ENCODE measurements at regions not wholly inside any gene's neighbourhood (a gene's known extent, or its start where the extent isn't known, plus 50 kb on each side); places are given as distances from the start of the nearest gene placed in this dataset.

- DNase-seq (ENCODE audit: low read depth) = no peak
Observed at GRCh38 chr18:37962316-37962966, 396.8 kb upstream of the CELF4 start.

- no peak for DNase-seq (ENCODE audit: low read depth)
Observed at GRCh38 chr18:37958499-37958898, 392.9 kb upstream of the CELF4 start.

GRCh38 chr18:37956902-37957301 is 391.3 kb upstream of the CELF4 start:
- DNase-seq (ENCODE audit: low read depth) = no peak

GRCh38 chr18:37956020-37956419 is 390.4 kb upstream of the CELF4 start:
- DNase-seq (ENCODE audit: low read depth) = no peak

DNA sequence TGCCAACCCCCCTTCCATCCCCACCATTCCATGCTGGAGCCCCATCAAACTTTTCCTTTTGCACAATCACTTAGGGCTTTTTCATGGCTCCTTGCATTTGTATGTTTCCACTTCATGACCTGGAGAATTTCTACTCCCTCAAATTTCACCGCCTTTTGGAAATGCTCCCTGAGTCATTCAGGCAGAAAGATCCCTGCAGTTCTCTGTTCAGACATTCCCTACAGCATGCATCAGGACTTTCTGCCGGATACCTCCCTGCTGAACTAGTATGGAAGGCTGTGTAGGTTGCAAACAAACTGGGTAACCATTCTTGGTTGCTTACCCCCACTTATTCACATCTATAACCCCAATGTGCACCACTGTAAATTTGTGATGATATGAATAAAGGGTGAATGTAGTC is 389.6 kb upstream of the CELF4 start:
- DNase-seq (ENCODE audit: low read depth) = no peak

GRCh38 chr18:37953876-37954275 is 388.3 kb upstream of the CELF4 start:
- no peak for DNase-seq (ENCODE audit: low read depth)

GRCh38 chr18:37948471-37948870 is 382.9 kb upstream of the CELF4 start:
- no peak for DNase-seq (ENCODE audit: low read depth)

DNA sequence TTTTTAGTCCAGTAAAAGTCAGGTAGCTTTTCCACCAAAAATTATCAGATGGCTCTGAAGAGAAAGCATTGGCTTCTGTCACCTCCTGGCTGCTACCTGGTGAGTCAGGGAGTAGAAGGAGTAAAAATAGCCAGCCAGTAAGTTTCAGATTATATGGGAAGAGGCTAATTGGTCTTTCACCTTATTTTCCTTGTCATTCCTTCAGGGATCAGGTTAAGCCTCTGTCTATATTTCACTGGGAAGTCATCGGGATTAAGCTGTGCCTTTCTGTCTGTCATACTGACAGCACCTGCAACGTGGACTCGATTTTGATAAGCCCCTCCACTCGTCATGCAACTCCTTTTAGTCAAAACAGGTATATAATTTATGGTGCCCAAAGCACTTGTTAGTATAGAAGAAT is 380.7 kb upstream of the CELF4 start:
- DNase-seq (ENCODE audit: low read depth) = no peak

GRCh38 chr18:37944700-37945270 is 379.2 kb upstream of the CELF4 start:
- DNase-seq (ENCODE audit: low read depth) = no peak

- no peak for DNase-seq (ENCODE audit: low read depth)
Observed at GRCh38 chr18:37937287-37937686, 371.7 kb upstream of the CELF4 start.

DNA sequence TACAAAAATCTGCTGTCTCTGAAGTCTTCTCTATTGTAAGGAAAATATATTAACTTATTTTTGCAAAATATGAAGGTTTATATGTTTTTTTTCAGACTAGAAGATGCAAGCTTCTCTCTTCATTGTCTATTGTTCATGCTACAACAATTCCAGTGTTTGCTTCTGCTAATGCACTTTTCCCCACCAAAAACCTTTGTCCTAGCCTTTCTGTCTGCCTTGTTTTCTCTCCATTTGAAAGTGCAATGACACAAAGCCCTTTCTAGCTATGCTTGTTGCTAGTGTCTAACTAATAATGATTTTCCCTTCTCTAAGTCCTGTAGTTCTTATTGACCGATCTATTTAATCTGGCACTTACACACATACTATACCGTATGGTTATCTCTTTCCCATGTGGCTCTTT is 369.5 kb upstream of the CELF4 start:
- DNase-seq (ENCODE audit: low read depth) = no peak

- DNase-seq (ENCODE audit: low read depth) = no peak
Observed at GRCh38 chr18:37930640-37931039, 365.0 kb upstream of the CELF4 start.

- no peak for DNase-seq (ENCODE audit: low read depth)
Observed at GRCh38 chr18:37922162-37922561, 356.6 kb upstream of the CELF4 start.

GRCh38 chr18:37920865-37921264 is 355.3 kb upstream of the CELF4 start:
- no peak for DNase-seq (ENCODE audit: low read depth)

DNA sequence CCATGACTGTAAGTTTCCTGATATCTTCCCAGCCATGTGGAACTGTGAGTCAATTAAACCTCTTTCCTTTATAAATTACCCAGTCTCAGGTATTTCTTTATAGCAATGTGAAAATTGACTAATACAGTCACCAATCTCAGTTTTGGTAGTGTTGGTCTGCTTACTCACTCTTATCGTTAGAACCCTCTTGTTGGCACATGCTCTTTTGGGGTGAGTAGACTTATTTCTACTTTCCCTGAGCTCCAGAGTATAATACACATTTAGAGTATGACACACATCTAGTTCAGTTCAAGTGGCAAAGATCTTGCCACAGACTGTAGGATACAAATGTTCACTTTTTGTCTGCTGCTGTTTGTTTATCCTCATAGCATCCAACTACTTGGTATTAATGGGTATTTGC is 347.5 kb upstream of the CELF4 start:
- no peak for DNase-seq (ENCODE audit: low read depth)

DNA sequence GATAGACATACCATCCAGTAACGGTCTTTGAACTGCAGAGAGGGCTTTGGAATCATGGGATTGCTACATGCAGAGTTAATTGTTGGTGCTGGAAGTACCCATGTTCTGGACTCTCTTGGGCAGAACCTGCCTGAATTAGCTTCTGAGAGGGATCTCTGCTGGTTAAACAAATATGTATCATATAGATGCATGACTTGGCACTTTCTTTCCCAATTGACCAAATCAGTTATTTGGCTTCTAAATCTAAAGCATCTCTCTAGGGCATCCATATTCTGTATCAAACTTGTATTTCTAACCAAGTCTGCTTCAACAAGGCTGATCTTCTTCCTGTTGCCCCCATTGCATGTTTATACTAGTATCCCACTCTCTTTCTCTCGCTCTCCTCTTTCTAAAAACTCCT is 336.7 kb upstream of the CELF4 start:
- DNase-seq (ENCODE audit: low read depth) = no peak

DNA sequence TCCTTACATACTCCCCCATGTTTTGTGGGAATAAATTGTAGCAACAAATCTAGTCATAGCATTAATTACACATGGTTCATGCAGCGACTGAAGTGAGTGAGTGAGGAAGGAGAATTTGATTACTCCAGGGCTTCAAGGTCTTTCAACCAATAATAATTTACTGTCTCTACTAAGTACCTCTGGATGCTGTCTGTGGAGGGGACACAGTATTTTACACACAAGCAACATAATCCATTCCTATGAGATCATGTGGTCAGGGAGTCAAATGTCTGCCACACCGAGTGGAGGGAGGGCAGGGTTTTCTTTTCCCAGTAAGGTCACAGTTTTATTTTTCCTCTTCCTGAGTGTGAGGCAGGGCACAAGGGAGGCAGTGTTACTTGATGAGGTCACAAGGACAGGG is 334.7 kb upstream of the CELF4 start:
- DNase-seq (ENCODE audit: low read depth) = no peak

DNA sequence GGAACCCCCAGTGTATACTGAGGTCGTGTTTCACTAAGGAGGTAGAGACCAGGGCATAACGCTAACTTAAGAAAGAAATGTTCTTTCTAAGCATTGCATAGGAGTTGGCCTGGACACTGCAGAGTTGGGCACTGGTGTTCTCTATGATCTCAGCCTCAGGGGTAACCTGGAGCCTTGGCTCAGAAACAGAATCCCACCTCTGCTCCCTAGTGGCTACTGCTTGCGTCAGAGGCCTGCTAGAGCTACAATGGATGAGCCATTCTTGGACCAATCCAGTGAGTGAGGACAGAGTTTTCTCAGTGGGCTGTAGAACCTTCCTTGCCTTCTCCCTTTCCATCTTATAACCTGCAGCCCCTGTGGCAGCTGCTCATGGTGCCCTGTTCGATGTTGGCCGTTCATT is 324.4 kb upstream of the CELF4 start:
- DNase-seq (ENCODE audit: low read depth) = no peak

DNA sequence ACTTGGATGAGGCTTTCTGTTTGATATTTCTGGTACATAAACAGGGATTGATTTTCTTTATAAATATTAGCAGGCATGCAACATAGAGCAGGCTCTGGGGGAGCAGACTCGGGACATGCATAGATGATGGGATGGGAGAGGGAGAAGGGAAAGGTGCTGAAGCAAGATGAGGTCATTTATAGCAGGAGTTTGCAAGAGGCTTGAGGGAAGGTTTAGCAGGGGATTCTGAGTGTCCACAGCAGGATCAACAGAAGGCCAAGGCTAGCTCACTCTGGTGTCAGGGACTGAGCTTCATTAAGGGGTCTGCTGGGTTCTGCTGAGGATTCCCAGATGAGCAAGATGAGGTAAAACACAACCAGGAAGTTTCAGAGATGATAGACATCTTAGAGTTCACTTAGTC is 309.1 kb upstream of the CELF4 start:
- DNase-seq (ENCODE audit: low read depth) = no peak

- no peak for DNase-seq (ENCODE audit: low read depth)
Observed at GRCh38 chr18:37873416-37873815, 307.8 kb upstream of the CELF4 start.

GRCh38 chr18:37872562-37872961 is 307.0 kb upstream of the CELF4 start:
- DNase-seq (ENCODE audit: low read depth) = no peak

- DNase-seq (ENCODE audit: low read depth) = no peak
Observed at GRCh38 chr18:37871561-37871960, 306.0 kb upstream of the CELF4 start.

GRCh38 chr18:37869051-37869450 is 303.5 kb upstream of the CELF4 start:
- no peak for DNase-seq (ENCODE audit: low read depth)

GRCh38 chr18:37864122-37864521 is 298.5 kb upstream of the CELF4 start:
- DNase-seq (ENCODE audit: low read depth) = no peak

Data from RPMI7951 (cell line).